GM12865 (cell line): ENCODE measurements at regions not wholly inside any gene's neighbourhood (a gene's known extent, or its start where the extent isn't known, plus 50 kb on each side); places are given as distances from the start of the nearest gene placed in this dataset.
"Not testable (repeated sequence)": the region's sequence is repeated elsewhere in the genome, so short reads cannot be mapped to it uniquely, and the experiment has no call there.

ENCODE experiments used
- DNase-seq: peaks from one replicate; pipeline ENCODE4 v3.0.0; 2010; ENCODE audit warnings: low read depth
- H3K4me3 ChIP-seq: 2 replicates; pipeline ENCODE4 v1.5.1; 2011; ENCODE audit warnings: mild to moderate bottlenecking, low read depth, low read length, control low read depth
- CTCF ChIP-seq: IDR thresholded peaks from 2 replicates; pipeline ENCODE4 v1.5.1; 2011; ENCODE audit warnings: low read length, control low read depth, low read depth, inconsistent platforms; ENCODE audit not compliant: insufficient read depth; ENCODE audit errors: missing control alignments

- no peak for TF ChIP-seq CTCF
- no peak overlapping the region for H3K4me3 ChIP-seq
- DNase-seq, result no peak
These were observed 105.4 kb upstream of the MMADHC start for GRCh38 chr2:149692961-149693396.

- no peak for DNase-seq
- TF ChIP-seq CTCF, result no peak
- H3K4me3 ChIP-seq, result no peak overlapping the region
These were observed 103.2 kb upstream of the MMADHC start for GRCh38 chr2:149690825-149691224.

- DNase-seq, result no peak
- no peak for TF ChIP-seq CTCF
- H3K4me3 ChIP-seq, result no peak overlapping the region
These were observed 99.5 kb upstream of the MMADHC start for GRCh38 chr2:149687052-149687427.

- H3K4me3 ChIP-seq, result no peak overlapping the region
- DNase-seq, result no peak
- TF ChIP-seq CTCF, result no peak
These were observed 98.8 kb upstream of the MMADHC start for GRCh38 chr2:149686136-149687051.

- H3K4me3 ChIP-seq, DNase-seq: not testable (repeated sequence)
These were observed 97.8 kb upstream of the MMADHC start for GRCh38 chr2:149685401-149685800.

GRCh38 chr2:149679286-149679685 lies 91.7 kb upstream of the MMADHC start:
- H3K4me3 ChIP-seq, result no peak overlapping the region
- TF ChIP-seq CTCF, result no peak
- no peak for DNase-seq

- DNase-seq, result no peak
- no peak for TF ChIP-seq CTCF
- no peak overlapping the region for H3K4me3 ChIP-seq
These were observed 89.8 kb upstream of the MMADHC start for GRCh38 chr2:149677416-149677815.
